Liver (tissue), 3 donors: ENCODE measurements at regions not wholly inside any gene's neighbourhood (a gene's known extent, or its start where the extent isn't known, plus 50 kb on each side); places are given as distances from the start of the nearest gene placed in this dataset.

Experiments used
- GABPA ChIP-seq, 2 donors: IDR thresholded peaks in 1 of 2; conservative IDR thresholded peaks in 1 of 2; 2 replicates each; pipeline ENCODE4 v1.6.1; 2016; ENCODE audit warnings: antibody characterized with exemption in 2 of 2, mild to moderate bottlenecking in 1 of 2, moderate library complexity in 1 of 2
- RAD21 ChIP-seq, 2 donors: IDR thresholded peaks; 2 replicates each; pipeline ENCODE4 v1.6.1; 2016; ENCODE audit warnings: antibody characterized with exemption in 2 of 2, mild to moderate bottlenecking in 2 of 2
- TAF1 ChIP-seq: conservative IDR thresholded peaks from 2 replicates; pipeline ENCODE4 v1.6.1; 2016; ENCODE audit warnings: antibody characterized with exemption, mild to moderate bottlenecking
- YY1 ChIP-seq: IDR thresholded peaks from 2 replicates; pipeline ENCODE4 v1.6.1; 2016; ENCODE audit warnings: antibody characterized with exemption, mild to moderate bottlenecking
- ZBTB33 ChIP-seq: IDR thresholded peaks from 2 replicates; pipeline ENCODE4 v1.6.1; 2016; ENCODE audit warnings: antibody characterized with exemption
- TF ChIP-seq, protein P1 (sequence below): fragments of 150-350 bp; IDR thresholded peaks from 2 replicates; pipeline ENCODE4 v1.5.1; 2017; ENCODE audit warnings: improper control_type of control experiment, low read depth, low read length; ENCODE audit not compliant: missing input control
- donor health status: healthy.
- donor health status: healthy.

DNA sequence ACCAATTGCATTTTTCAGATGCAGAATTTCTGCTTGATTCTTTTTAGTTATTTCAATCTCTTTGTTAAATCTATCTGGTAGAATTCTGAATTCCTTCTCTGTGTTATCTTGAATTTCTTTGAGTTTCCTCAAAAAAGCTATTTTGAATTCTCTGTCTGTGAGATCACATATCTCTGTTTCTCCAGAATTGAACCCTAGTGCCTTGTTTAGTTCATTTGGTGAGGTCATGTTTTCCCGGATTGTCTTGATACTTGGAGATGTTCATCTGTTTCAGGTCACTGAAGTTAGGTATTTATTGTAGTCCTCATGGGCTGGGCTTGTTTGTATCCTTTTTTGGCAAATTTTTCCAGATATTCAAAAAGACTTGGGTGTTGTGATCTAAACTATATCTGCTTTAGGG is 202.9 kb upstream of the SERP2 start:
- TF ChIP-seq RAD21 (IDR thresholded peaks at IDR 0.05) = no peak
- no peak for TF ChIP-seq TAF1
- TF ChIP-seq, protein P1, sequence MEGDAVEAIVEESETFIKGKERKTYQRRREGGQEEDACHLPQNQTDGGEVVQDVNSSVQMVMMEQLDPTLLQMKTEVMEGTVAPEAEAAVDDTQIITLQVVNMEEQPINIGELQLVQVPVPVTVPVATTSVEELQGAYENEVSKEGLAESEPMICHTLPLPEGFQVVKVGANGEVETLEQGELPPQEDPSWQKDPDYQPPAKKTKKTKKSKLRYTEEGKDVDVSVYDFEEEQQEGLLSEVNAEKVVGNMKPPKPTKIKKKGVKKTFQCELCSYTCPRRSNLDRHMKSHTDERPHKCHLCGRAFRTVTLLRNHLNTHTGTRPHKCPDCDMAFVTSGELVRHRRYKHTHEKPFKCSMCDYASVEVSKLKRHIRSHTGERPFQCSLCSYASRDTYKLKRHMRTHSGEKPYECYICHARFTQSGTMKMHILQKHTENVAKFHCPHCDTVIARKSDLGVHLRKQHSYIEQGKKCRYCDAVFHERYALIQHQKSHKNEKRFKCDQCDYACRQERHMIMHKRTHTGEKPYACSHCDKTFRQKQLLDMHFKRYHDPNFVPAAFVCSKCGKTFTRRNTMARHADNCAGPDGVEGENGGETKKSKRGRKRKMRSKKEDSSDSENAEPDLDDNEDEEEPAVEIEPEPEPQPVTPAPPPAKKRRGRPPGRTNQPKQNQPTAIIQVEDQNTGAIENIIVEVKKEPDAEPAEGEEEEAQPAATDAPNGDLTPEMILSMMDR = no peak
- no peak for TF ChIP-seq YY1
- no peak for TF ChIP-seq GABPA (IDR thresholded peaks at IDR 0.05 in 1 of 2, conservative IDR thresholded peaks at IDR 0.05 in 1 of 2)
- no peak for TF ChIP-seq ZBTB33
